NCI-H2029 treated with DMSO at 0.1 percent for 48 hours (cell line): ENCODE measurements at regions not wholly inside any gene's neighbourhood (a gene's known extent, or its start where the extent isn't known, plus 50 kb on each side); places are given as distances from the start of the nearest gene placed in this dataset.
"Not testable (repeated sequence)": the region's sequence is repeated elsewhere in the genome, so short reads cannot be mapped to it uniquely, and the experiment has no call there.

Source experiments
- DNase-seq: peaks from one replicate; lab custom pipeline; 2025; lab: John Stamatoyannopoulos, UW

DNA sequence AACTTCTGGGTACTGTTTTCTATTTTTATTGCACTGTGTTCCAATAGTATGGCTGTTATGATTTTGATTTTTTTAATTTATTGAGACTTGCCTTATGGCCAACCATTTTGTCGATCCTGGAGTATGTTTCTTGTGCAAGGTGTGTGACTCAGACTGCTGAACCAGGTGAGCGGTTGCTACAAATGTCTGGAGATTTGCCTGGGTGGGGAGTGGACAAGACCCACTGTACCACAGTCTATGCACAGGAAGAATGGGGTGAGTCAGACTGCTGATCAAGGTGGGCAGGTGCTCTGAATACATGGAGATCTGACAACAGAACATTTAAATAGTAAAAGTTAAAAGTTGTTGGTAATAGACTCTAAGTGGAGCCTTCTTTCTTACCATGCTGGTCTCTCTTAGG, 609.2 kb downstream of the CSNK1G3 start:
- no peak for DNase-seq

DNA sequence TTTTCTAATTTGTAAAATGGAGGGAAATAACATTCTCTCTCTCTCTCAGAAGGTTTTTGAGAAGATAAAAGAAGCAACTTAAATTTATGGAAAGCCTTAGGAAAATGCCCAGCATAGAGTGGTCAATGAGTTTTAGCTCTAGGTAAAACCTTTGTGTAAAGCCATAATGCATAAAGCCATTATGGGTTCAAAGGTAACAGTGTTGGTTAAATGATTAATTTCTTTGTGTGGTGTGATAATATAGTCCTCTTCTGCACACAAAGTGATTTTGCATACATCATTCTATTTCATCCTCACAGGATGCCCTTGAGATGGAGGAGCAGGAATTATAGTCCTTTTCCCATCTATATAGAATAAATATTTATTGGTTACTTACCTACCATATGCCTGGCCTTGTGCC, 602.9 kb downstream of the CSNK1G3 start:
- DNase-seq = no peak

DNA sequence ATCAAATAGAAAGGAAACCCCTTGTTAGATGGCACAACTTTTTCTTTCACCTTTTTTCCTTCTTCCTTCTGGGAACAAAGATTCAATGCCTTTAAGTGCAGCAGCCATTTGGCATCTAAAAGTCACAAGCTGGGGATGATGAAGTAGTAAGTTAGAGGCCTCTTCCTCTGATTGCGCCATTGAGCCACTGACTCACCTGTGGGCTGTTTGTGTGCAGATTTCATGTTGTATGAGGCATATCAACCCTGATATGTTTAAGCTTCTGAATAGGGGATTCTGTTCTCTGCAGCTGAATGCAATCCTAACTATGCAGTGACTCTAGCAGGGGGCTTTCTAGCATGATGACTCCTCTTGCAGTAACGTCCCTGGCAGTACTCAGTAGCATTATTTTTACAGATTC, 599.9 kb downstream of the CSNK1G3 start:
- no peak for DNase-seq

DNA sequence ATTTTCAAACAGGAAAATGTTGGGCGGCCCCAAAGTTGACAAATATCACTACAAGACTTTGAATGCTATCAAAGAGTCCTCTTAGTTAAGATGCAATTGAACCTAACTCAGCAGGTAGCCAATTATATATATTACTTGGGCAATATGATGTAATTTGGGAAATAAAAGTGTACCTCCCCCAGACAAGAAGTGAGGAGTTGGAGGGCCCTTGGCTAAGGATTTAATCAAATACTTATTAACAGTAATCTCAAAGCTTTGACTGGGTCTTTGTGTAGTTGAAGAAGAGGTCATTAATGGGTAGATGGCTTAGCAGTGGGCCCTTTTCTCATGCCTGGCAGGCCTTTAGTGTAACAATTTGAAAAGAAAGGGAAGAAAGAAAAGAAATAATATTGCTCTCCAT, 599.0 kb downstream of the CSNK1G3 start:
- DNase-seq = no peak

DNA sequence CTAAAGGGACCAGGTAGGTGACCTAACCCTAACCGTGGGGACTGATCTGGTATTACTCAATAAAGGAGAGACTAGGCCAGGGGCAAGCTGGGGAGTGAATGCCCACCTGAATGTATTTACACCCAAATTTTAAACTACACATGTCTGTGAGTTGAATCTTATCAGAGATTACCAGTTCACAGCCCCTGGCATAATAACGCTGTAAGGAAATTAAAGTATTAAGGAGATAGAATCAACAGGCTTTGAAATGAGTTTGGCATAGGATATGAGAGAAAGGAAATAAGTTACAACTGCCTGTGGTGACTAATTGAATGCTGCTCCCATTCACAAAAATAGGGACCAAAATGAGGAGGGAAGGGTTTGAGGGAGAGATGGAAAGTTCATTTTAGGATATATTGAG, 593.3 kb downstream of the CSNK1G3 start:
- DNase-seq = no peak

DNA sequence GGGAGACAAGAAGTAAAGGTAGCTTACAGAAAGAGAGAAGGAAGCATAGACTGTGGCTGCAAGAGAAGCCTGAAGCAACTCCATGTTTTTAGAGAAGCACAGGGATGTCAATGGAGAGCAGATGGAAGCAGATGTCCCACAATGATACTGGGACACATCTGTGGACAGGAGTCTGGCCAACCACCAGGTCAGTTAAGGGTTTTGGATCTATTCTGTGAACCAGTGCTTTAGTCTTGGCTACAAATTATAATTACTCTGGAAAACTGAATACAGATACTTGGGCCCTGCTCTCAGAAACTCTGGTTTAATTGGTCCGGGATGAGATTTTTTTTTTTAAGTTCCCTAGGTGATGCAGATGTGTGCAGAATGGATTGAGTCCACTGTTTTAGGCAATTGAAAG, 592.8 kb downstream of the CSNK1G3 start:
- no peak for DNase-seq

DNA sequence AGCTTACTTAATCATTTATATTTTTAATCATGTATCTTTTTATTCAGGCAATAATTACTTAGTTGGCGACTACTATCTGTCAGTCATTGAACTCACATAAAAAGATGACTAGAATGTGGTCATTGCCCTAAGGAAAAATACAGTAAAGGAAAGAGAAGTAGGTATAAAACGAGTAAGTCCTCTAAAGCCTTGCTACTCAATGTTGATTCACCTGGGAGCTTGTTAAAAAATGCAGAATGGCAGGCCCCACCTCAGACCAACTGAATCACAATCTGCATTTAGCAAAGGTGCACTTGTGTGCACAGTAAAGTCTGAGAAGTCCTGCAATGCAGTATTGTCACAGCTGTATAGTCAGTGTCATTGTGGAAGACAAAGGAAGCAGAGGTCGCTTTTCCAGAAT, 592.4 kb downstream of the CSNK1G3 start:
- DNase-seq = no peak

DNA sequence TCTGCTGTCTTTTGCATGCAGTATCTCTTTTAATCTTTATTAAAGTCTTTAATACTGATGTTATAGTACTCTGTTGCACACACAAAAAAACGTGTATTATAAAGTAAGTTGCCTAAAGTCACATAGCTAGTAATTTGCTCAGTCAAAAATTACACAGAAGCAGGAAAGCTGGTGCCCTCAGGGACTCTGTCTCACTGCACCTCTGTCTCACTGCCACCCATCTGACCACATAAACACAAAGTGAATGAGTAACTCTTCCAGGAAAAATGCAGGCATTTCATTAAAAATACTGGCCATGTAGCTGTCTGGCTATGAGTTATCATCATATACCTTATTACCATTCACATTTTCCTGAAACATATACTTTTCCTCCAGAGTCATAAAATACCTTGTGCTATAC, 591.7 kb downstream of the CSNK1G3 start:
- DNase-seq = no peak

DNA sequence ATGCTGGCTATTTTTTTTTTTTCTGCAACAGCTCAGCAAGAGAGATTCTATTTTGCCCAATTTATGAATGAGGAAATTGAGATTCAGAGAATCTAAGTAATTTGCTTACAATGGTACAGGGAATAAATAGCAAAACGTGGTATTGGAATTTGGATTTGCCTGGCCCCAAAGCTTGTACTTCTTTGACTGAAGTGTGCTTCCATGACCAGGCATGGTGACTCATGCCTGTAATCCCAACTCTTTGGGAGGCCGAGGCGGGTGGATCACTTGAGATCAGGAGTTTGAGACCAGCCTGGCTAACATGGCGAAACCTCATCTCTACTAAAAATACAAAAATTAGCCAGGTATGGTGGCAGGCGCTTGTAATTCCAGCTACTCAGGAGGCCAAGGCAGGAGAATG, 591.1 kb downstream of the CSNK1G3 start:
- not testable (repeated sequence) for DNase-seq

DNA sequence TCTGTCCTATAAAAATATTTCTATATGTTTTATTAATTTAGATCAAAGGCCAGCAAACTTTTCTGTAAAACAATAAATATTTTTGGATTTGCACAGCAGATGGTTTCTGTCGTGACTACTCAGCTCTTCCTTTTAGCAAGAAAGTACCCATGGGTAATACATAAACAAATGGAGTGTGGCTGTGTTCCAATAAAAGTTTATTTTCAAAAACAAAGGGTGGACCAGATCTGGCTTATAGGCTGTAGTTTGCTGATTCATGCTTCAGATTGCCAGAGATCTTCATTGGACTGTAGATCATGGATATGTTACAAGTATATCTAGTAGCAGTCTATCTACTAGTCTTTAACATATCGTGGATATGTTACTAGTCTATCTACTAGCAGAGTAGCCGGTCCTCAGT, 590.5 kb downstream of the CSNK1G3 start:
- no peak for DNase-seq

DNA sequence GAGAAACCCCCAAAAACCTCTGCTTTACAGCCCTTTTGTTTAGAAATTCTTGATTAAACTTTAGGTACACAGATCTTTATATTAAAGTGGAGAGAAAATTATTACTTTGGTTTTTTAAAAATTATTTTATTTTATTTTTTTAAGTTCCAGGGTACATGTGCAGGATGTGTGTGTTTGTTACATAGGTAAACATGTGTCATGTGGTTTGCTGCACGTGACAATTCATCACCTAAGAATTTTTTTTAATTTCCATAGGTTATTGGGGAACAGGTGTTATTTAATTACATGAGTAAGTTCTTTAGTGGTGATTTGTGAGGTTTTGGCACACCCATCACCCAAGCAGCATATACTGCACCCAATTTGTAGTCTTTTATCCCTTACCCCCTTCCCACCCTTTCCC, 581.7 kb downstream of the CSNK1G3 start:
- DNase-seq = no peak

DNA sequence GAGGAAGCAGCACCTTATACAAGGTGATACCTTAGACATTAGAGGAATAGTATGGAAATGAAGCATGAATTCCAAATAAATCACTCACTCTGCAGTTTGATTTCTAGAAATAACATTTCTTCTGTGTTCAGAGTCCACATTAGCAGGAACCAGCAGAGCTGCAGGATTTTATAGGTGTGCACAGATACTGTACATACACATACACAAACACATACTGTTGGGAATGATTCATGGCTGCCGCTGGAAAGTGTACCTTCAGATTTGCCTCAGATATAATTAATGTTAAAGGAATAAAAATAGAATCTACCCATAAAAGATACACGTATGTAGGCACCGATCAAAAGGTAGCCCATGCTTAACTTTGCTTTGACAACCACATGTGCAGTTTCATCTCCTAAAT, 578.1 kb downstream of the CSNK1G3 start:
- no peak for DNase-seq

DNA sequence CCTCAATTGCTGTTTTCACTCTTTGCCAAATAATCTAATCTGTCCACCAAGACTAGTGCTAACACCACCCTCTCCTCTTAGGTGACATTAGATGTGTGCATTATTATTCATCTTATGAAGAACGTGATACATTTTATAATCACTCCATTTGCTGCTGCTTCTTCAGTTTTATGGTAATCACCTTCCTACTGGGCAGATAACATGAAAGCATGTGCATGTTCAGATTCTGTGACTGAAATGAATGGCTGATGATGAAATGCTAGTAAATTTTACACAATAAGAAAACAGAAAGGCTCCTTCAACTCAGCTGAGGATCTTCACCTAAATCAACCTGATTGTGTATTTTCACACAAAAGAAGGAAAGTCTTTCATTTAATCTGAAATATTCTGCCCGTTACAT, 577.6 kb downstream of the CSNK1G3 start:
- no peak for DNase-seq

DNA sequence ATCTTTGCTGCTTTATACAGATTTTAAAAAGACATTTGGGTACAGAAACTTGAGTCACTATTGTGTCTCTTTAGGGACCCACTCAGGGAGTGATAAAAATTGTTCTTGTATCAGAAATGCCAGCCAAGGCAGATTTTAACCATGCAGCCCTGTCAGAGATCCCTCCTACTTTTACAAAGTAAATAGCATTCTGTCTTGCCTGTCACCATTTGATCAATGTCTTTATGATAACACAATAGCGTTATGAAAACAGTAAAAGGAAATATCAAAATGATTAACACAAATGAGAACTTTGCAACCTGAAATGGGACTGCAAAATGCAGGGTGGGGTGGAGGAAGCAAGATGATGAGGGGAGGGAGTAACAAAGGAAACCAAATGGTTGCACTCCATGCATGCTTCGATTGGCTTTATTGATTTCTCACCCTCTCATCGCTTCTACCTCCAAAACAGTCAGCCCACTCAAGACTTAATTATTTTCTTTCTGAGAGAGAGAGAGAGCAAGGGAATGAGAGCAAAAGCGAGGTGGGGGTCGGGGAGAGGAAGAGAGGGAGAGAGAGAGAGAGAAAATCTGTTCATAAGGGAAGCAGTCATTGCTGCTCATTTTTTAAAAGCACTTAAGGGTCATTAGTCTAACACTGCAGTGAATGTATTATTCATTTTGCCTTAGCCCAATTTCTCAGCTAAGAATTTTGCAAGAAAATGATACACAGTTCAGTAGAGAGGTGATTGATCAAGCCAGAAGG, 576.5 kb downstream of the CSNK1G3 start:
- DNase-seq = no peak

DNA sequence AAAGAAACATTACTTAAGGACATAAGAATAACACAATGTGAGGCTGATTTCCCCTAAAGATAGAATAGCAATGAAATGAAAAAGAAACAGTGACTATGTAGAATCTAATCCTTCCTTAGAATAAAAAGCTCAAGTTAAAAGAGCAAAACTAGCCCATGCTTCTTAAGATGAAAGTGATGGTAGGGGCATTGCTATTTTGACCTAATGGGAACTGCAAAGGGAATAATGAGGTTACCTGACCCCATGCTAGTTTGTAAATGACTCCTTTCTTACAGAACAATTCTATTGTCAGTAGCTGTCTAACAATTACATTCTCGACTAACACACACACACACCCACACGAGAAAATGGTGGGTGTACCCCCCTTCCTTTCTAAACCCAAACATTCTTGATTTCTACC, 575.8 kb downstream of the CSNK1G3 start:
- no peak for DNase-seq

DNA sequence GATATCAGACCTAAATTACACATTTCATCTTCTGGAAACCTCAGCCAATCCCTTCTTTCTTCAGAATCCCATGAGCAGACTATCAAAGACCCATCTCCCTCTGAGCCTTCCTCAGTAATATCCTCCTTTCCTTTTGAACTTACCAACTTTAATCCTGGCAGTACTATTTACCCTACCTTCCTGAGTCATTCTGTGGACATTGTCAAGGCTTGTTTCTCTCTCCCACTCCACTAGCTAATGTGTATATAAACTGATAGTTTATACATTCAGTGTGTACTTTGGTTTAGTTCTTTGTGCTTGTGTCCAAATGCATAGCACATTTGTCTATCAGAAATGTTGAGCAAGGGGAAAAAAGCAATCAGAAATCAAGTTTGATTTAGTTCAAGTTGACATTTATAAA, 568.3 kb downstream of the CSNK1G3 start:
- no peak for DNase-seq

DNA sequence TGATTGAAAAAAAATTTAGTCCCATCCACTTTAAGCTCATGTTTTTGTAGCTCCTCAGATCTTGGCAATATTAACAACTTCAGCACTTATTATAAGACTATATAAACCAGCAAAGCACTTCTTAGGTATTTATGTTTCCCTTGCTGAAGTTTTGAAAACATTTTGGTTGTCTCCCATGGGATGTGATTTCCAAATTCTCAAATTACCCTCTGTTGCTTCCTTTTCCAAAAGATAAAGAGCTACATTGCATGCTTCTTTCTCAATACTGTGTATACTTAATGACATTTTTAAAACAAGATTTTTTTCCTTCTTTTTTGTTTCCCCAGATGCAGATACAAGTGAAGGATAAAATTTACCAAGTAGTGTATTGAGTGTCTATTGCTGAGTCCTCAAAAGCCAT, 567.1 kb downstream of the CSNK1G3 start:
- DNase-seq = no peak

DNA sequence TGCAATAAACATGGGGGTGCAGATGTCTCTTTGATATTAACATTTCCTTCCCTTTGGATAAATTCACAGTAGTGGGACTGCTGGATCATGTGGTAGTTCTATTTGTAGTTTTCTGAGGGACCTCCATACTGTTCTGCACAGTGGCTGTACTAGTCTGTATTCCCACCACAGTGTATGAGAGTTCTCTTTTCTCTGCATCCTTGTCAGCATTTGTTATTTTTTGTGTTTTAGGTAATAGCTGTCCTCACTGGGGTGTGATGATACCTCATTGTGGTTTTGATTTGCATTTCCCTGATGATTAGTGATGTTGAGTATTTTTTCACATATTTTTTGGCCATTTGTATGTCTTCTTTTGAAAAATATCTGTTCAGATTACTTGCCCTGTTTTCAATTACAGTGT, 562.5 kb downstream of the CSNK1G3 start:
- no peak for DNase-seq

DNA sequence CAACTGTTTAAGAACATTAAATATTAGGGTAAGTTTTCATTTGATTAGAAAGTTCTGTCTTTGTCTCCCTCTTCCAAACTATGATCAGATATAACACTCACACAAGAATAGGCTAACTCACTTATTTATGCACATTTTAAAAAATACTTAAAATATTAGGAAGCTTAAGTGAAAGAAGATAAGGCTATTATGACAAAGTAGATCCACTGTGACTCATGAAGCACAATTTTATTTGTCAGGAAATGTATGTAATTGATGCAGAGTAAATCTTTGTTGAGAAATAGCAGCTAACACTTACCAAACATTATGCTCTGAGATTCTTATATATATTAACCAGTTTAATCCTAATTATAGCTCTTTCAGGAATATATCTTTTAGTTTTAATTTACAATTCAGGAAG, 560.6 kb downstream of the CSNK1G3 start:
- DNase-seq = no peak

DNA sequence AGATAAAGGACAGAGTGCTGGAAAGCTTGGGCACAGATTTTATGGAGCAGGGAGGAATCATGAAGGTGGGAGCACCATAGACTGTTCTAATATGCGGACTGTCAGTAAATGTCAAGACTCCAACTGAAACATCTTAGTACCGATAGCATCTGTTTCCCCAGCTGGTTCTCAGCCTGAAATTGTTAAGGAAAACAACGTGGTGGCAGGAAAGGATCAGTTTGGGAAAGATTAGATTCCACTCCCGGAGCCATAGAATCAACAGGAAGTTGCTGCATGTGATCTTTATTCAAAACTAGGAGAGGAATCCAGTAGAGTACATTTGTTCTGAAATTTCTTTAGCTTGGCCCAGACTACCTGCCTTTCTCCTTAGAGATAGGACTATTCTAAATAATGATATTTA, 559.1 kb downstream of the CSNK1G3 start:
- DNase-seq = no peak

DNA sequence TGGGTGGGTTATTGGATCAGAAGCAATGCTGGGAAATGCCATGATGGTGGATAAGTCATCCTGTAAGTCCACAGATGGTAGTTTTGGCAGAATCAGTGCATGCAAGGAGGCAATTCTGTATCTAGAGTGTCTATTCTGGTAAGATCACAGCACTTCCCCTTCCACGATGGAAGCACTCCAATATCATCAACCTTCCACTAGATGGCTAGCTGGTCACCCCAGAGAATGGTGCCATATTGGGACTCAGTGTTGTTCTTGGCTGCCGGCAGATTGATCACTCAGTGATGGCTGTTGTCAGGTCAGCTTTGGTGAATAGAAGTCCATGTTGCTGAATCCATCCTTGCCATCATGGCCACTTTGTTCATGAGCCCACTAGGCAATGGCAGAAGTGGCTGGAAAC, 553.5 kb downstream of the CSNK1G3 start:
- no peak for DNase-seq

DNA sequence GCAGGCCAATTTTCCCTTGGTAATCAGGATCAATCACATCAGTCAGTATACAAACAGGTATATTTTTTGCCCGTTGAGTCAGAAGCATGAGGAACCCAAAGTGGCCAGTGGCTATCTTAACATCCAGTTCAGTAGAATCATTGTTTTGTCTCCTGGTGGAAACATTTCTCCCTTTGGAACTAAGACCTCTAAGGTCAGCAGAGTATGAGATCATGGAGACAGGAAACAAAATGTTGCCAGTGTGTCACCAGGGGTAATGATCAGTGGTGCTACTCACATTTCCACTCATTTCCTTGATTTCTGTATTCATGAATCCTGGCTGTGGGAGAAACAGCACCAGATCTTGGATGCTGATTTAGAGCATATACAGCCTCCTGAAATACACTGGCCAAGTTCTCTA, 553.0 kb downstream of the CSNK1G3 start:
- no peak for DNase-seq

DNA sequence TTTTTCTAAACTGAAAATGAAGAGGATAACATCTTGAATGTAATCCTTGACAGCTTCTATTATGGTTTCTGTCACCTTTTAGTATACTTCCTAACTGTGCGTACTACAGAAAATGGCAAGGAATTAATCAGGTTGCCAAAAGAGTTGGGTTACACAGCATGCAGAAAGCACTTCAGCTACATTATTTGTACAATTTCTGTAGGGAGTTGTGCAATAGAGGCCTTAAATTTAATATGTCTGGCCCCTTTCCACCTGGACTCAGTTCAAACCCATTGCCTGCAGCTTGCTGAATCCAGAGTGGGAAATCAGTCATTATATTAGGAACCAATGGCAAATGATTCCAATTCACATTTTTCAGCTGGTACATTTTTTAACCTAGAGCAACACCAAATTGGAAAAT, 549.7 kb downstream of the CSNK1G3 start:
- DNase-seq = peak; percentile 98

DNA sequence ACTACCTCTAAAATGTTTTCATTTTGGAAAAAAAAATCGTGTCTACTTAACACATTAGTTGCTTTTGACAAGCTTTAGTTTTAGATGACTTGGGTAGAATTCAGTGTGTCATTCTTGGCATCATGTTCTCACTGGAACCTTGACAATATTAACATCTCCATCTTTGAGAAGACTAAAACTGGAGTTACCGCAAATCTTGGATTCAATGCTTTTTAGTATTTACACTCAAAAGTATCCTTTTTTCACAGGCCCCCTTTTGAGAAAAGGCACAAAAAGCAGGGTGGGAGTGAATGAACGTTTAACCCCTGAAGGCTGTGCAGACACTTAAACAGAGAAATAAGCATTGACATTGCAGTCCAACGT, 549.1 kb downstream of the CSNK1G3 start:
- DNase-seq = no peak
